Activated naive CD8-positive, alpha-beta T cell treated with anti-CD3 and anti-CD28 coated beads, Interleukin-2, amount 10 ng/mL, durations not matched to agents 7 days and 5 days (primary cell): ENCODE measurements at regions not wholly inside any gene's neighbourhood (a gene's known extent, or its start where the extent isn't known, plus 50 kb on each side); places are given as distances from the start of the nearest gene placed in this dataset.
"Not testable (repeated sequence)": the region's sequence is repeated elsewhere in the genome, so short reads cannot be mapped to it uniquely, and the experiment has no call there.

Source experiments
- ATAC-seq: fragments of 150-1000 bp; cut with Tn5 transposase; one replicate; pipeline ENCODE4 v1.10.0; 2021; ENCODE audit warnings: low read depth, moderate library complexity
- POLR2A ChIA-PET: fragments of 350-600 bp; sonication (Branson Sonifier 250); formaldehyde crosslinking; loops from one replicate; lab custom pipeline; 2021; ENCODE audit warnings: antibody characterized with exemption; lab: Charles Lee
- DNase-seq: peaks from one replicate; pipeline ENCODE4 v3.0.0; 2021
- H3K27ac Mint-ChIP-seq: one replicate; pipeline ENCODE4 v1.8.0; 2022; ENCODE audit warnings: mild to moderate bottlenecking, mixed read lengths
- H3K27me3 Mint-ChIP-seq: one replicate; pipeline ENCODE4 v1.8.0; 2022; ENCODE audit warnings: mild to moderate bottlenecking, moderate library complexity, mixed read lengths
- H3K36me3 Mint-ChIP-seq: one replicate; pipeline ENCODE4 v1.8.0; 2021; ENCODE audit warnings: mild to moderate bottlenecking, mixed read lengths
- H3K4me1 Mint-ChIP-seq: one replicate; pipeline ENCODE4 v1.8.0; 2021; ENCODE audit warnings: mixed read lengths
- H3K4me3 Mint-ChIP-seq: one replicate; pipeline ENCODE4 v1.8.0; 2022; ENCODE audit warnings: mild to moderate bottlenecking, moderate library complexity, mixed read lengths
- H3K9me3 Mint-ChIP-seq: one replicate; pipeline ENCODE4 v1.8.0; 2021; ENCODE audit warnings: mixed read lengths

DNA sequence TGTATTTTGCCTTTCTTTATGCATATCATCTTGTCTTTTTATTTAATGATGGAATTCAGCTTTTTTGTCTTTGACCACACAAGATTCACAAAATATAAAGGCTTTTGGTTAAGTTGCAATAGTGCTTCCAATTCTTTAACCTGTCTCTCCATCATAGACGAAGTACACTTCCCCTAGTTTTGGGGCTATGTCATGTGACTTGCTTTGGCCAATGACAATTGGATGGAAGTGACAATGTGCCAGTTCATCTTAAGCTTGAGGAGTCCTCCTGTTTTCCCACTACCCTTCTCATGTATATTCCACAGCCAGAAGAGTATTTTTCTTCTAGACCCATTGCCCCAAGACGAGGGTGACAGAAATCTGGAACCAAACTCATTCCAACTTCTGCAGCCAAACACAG lies 419.6 kb upstream of the BRINP3 start:
- Mint-ChIP-seq H3K4me1 (no peaks in the 10 kb centered on the region), H3K36me3 (no peaks in the 10 kb centered on the region), H3K27ac (no peak overlapping the region), H3K27me3 (no peaks in the 10 kb centered on the region), H3K9me3 (peaks cover 5% of the 10 kb centered on the region), H3K4me3 (no peak overlapping the region)
- no peak for DNase-seq
- no peak for ATAC-seq
- POLR2A ChIA-PET: no interaction called here

DNA sequence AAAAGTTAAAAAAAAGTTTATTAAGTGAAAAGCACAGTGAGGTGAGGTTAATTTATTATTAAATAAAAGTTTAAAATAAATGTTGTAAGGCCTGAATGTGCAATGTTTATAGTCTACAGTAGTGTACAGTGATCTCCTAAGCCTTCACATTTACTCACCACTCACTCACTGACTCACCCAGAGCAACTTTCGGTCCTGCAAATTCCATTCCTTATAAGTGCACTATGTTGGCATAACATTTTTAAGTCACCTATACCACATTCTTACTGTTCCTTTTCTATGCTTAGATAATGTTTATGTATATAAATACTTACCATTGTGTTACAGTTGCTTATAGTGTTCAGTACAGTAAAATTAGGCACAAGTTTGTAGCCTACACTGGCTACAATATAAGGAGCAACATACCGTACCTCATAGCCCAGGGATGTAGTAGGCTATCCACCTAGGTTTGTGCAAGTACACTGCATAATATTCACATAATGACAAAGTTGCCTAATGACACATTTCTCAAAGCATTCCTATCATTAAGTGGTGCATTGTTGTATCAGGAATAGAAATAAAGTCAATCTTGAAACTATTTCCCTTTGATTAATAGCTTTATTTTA lies 426.5 kb upstream of the BRINP3 start:
- H3K36me3 Mint-ChIP-seq: no peaks in the 10 kb centered on the region
- ATAC-seq (no peak), DNase-seq (no peak)
- POLR2A ChIA-PET: no interaction called here
- no peak overlapping the region for H3K4me3 Mint-ChIP-seq
- no peak overlapping the region for H3K27ac Mint-ChIP-seq
- H3K9me3 Mint-ChIP-seq: peaks cover 2% of the 10 kb centered on the region
- no peaks in the 10 kb centered on the region for H3K4me1 Mint-ChIP-seq
- H3K27me3 Mint-ChIP-seq: no peaks in the 10 kb centered on the region

DNA sequence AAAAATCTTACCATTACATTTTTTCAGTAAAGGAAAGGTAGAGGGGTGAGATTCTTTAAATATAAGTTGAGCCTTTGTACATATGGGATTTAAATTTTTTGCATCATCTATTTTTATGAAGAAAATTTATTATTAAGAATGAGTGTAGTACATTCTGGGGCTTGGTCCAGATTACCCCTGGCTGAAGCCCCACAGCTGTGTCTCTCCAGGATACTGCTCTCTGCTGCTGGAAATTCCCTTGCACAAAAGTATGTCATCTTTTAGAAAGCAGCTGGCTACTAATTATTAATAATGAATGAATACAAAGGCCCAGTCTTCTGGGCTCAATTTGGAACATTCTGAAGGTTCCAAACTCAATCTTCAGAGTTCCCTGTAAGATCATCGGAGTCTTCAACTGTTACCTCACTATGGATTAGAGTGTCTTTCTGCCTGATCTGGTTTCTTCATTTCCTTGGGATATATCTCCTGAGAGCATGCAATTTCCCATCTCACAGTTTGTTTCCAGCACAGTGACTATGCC lies 428.6 kb upstream of the BRINP3 start:
- Mint-ChIP-seq H3K4me1 (no peaks in the 10 kb centered on the region), H3K9me3 (peaks cover 2% of the 10 kb centered on the region), H3K4me3 (no peak overlapping the region), H3K27me3 (no peaks in the 10 kb centered on the region), H3K36me3 (no peaks in the 10 kb centered on the region), H3K27ac (no peak overlapping the region)
- POLR2A ChIA-PET: no interaction called here
- ATAC-seq (no peak), DNase-seq (no peak)

DNA sequence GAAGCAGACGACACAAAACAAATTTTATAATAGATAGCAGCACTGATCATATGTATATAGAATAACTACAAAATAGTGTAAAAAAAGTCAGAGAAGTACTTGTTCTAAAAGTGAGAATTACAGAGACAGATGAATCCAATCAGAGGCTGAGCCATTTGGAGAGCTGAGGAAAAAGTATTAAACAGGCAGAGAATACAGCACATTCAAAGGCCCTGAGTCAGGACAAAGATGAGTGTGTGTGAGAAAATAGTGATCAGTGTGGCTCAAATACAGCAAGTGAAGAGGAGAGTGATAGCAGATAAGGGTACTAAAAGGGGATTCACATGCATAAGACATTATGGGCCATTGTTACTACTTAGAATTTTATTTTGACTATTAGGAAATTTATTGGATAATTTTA lies 430.6 kb upstream of the BRINP3 start:
- no peak overlapping the region for H3K27ac Mint-ChIP-seq
- H3K9me3 Mint-ChIP-seq: peaks cover 3% of the 10 kb centered on the region
- no peaks in the 10 kb centered on the region for H3K27me3 Mint-ChIP-seq
- H3K4me1 Mint-ChIP-seq: no peaks in the 10 kb centered on the region
- H3K36me3 Mint-ChIP-seq: no peaks in the 10 kb centered on the region
- no peak for ATAC-seq
- POLR2A ChIA-PET: no interaction called here
- H3K4me3 Mint-ChIP-seq: no peak overlapping the region
- DNase-seq: no peak

DNA sequence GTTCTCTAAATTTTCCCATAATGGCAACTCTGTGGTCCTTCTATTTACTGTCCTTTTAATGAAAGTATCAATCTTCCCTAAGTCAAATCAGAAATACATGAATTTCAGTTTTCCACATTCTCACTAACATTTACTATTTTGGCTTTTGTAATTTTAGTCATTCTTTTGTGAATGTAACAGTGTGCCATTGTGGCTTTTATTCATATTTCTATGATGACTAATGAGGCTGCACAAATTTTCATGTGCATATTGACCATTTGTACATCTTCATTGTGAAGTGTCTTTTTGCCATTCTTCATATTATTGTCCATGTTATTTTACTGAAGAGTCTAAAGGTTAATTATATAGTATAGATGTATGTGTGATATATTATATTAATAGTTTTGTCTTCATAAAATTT lies 431.0 kb upstream of the BRINP3 start:
- no peaks in the 10 kb centered on the region for H3K27me3 Mint-ChIP-seq
- ATAC-seq (no peak), DNase-seq (no peak)
- H3K4me3 Mint-ChIP-seq: no peak overlapping the region
- peaks cover 3% of the 10 kb centered on the region for H3K9me3 Mint-ChIP-seq
- H3K36me3 Mint-ChIP-seq: no peaks in the 10 kb centered on the region
- H3K4me1 Mint-ChIP-seq: no peaks in the 10 kb centered on the region
- H3K27ac Mint-ChIP-seq: no peak overlapping the region
- POLR2A ChIA-PET: no interaction called here

DNA sequence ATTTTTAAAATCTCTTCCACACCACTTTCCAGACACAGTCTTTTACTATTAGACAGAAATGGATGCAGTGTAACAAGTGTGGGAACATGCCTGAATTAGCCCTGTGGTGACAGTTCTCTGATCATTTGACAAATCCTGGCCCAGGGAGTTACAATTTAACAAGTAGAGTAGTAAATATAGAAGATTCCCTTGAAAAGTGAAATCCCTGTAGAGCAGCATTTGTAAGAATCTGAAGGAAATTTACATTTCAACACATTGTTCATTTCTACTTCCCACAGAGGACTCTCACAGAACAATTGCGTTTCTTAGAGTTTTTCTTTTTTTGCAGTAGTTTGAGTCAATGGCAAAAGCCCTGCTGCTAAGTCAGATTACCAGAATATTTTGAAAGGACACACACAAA lies 458.3 kb upstream of the BRINP3 start:
- DNase-seq: no peak
- H3K4me1 Mint-ChIP-seq: no peaks in the 10 kb centered on the region
- peaks cover 3% of the 10 kb centered on the region for H3K9me3 Mint-ChIP-seq
- no peak for ATAC-seq
- H3K27me3 Mint-ChIP-seq: no peaks in the 10 kb centered on the region
- no peak overlapping the region for H3K27ac Mint-ChIP-seq
- POLR2A ChIA-PET: no interaction called here
- no peak overlapping the region for H3K4me3 Mint-ChIP-seq
- H3K36me3 Mint-ChIP-seq: no peaks in the 10 kb centered on the region

DNA sequence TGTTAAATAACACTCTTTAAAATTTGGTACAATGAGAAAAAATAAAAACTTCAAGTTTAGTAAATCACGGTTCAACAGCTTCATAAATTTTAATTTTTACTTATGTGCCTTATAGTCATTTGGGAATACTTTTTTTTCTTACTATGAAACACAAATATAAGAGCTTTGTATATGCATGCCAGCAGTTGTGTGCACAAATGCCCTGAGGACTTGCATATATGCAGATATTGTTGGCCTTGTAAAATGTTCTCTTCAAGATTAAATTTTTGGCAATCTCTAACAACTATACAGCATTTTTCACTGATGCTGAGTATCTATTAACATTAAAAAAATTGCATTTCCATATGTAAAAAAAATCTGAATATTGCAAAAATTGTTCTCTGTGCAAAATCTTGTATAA lies 458.7 kb upstream of the BRINP3 start:
- Mint-ChIP-seq H3K27ac (no peak overlapping the region), H3K9me3 (peaks cover 3% of the 10 kb centered on the region), H3K27me3 (no peaks in the 10 kb centered on the region), H3K4me1 (no peaks in the 10 kb centered on the region), H3K4me3 (no peak overlapping the region), H3K36me3 (no peaks in the 10 kb centered on the region)
- DNase-seq (no peak), ATAC-seq (no peak)
- POLR2A ChIA-PET: no interaction called here

DNA sequence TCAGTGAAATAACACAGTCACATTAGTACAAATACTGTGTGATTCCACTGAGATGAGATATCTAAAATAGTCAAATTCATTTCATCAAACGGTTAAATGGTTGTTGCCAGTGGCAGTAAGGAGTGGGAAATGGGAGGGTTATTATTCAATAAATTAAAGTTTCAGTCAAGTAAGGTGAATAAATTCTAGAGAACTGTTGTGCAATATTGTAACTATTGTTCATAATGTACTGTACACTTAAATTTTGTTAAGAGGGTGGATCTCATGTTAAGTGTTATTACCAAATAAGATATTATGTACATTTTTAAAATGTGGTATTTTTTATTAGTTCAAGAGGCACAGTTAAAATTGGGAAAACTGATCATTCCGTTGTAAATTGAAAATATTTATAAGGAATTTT lies 463.3 kb upstream of the BRINP3 start:
- POLR2A ChIA-PET: no interaction called here
- Mint-ChIP-seq H3K4me1 (no peaks in the 10 kb centered on the region), H3K4me3 (no peak overlapping the region), H3K27ac (no peak overlapping the region), H3K27me3 (no peaks in the 10 kb centered on the region), H3K36me3 (no peaks in the 10 kb centered on the region), H3K9me3 (peaks cover 3% of the 10 kb centered on the region)
- DNase-seq: no peak
- no peak for ATAC-seq

DNA sequence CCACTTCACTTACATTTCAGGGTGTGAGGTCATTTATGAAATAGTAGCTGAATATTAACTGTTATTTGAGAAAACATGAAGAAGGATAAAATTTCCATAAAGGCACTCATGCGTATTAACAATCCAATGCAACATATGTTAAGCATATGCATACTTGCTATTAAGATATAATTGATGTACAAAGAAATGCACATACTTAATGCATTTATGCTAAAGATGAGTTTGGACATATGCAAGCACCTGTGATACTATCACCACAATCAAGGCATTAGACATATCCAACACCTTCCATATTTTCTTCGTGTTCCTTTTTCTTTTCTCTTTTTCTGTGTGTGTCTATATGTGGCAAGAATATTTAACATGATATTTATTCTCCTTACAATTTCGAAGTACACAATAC lies 464.8 kb upstream of the BRINP3 start:
- no peak overlapping the region for H3K4me3 Mint-ChIP-seq
- H3K36me3 Mint-ChIP-seq: no peaks in the 10 kb centered on the region

DNA sequence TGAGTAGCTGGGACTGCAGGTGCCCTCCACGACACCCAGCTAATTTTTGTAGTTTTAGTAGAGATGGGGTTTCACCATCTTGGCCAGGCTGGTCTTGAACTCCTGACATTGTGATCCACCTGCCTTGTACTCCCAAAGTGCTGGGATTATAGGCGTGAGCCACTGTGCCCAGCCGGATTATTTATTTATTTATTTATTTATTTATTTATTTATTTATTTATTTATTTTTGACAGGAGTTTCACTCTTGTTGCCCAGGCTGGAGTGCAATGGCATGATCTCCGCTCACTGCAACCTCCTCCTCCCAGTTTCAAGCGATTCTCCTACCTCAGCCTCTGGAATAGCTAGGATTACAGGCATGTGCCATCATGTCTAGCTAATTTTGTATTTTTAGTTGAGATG lies 466.1 kb upstream of the BRINP3 start:
- H3K27me3 Mint-ChIP-seq, H3K4me3 Mint-ChIP-seq, POLR2A ChIA-PET, H3K36me3 Mint-ChIP-seq, H3K27ac Mint-ChIP-seq, DNase-seq, H3K4me1 Mint-ChIP-seq, ATAC-seq, H3K9me3 Mint-ChIP-seq: not testable (repeated sequence)

More for the DNA sequence above, 464.8 kb upstream of the BRINP3 start:
- Mint-ChIP-seq H3K27ac (no peak overlapping the region), H3K27me3 (no peaks in the 10 kb centered on the region), H3K4me1 (no peaks in the 10 kb centered on the region), H3K9me3 (peaks cover 3% of the 10 kb centered on the region)
- DNase-seq (no peak), ATAC-seq (no peak)
- POLR2A ChIA-PET: no interaction called here

DNA sequence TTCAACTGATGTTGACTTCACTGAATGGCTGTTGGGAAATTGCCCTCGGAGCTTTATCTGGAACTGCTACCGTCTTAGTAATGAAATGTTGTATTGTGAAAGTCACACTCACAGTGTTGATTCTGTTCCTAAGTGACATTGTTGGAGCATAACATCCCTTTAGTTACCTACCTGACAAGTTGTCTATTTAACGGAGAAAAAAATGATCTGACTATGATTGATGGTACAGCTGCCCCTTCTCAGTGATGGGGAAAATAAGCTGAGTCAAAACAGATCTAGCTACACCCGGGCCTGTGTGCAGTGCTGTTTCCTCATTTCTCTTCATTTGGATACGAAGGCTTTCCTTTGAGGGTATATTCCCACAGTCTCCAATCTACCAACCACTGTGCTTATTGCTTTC lies 472.3 kb upstream of the BRINP3 start:
- ATAC-seq (no peak), DNase-seq (no peak)
- H3K9me3 Mint-ChIP-seq: no peaks in the 10 kb centered on the region
- H3K36me3 Mint-ChIP-seq: no peaks in the 10 kb centered on the region
- H3K27me3 Mint-ChIP-seq: no peaks in the 10 kb centered on the region
- H3K27ac Mint-ChIP-seq: no peak overlapping the region
- no peak overlapping the region for H3K4me3 Mint-ChIP-seq
- H3K4me1 Mint-ChIP-seq: no peaks in the 10 kb centered on the region
- POLR2A ChIA-PET: no interaction called here

DNA sequence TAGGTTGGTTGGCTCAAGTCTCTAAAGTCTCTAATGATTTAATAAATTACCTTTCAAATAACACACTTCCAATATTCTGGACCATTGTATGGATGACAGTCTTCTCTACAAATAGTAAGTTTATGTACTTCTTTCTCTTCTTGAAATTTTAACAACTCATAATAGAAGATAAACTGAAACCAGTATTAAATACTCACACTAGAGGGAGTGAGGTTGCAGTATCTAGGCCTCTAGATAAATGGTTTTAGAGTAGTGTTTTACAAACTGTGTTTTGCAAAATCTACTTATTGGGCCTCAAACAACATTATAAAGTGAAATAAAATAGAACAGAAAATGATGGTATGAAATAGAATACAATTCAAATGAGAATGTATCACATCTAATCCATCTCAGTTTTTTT lies 479.9 kb upstream of the BRINP3 start:
- POLR2A ChIA-PET: no interaction called here
- H3K36me3 Mint-ChIP-seq: no peaks in the 10 kb centered on the region
- no peaks in the 10 kb centered on the region for H3K9me3 Mint-ChIP-seq
- no peaks in the 10 kb centered on the region for H3K27me3 Mint-ChIP-seq
- no peak overlapping the region for H3K4me3 Mint-ChIP-seq
- H3K27ac Mint-ChIP-seq: no peak overlapping the region
- no peaks in the 10 kb centered on the region for H3K4me1 Mint-ChIP-seq
- DNase-seq: no peak
- no peak for ATAC-seq

DNA sequence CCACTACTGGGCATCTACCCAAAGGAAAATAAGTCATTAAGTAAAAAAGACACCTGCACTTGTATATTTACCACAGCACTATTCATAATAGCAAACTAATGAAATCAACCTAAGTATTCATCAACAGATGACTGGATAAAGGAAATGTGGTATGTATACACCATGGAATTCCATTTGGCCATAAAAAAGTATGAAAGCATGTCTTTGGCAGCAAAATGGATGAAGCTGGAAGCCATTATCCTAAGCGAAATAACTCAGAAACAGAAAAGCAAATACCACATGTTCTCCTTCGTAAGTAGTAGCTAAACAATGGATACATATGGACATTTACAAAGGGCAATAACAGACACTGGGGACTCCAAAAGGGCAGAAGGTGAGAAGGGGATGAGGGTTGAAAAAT lies 485.7 kb upstream of the BRINP3 start:
- H3K36me3 Mint-ChIP-seq: no peaks in the 10 kb centered on the region
- H3K9me3 Mint-ChIP-seq: no peaks in the 10 kb centered on the region
- POLR2A ChIA-PET: no interaction called here
- no peaks in the 10 kb centered on the region for H3K4me1 Mint-ChIP-seq
- ATAC-seq (no peak), DNase-seq (no peak)
- no peak overlapping the region for H3K4me3 Mint-ChIP-seq
- no peak overlapping the region for H3K27ac Mint-ChIP-seq
- H3K27me3 Mint-ChIP-seq: no peaks in the 10 kb centered on the region

DNA sequence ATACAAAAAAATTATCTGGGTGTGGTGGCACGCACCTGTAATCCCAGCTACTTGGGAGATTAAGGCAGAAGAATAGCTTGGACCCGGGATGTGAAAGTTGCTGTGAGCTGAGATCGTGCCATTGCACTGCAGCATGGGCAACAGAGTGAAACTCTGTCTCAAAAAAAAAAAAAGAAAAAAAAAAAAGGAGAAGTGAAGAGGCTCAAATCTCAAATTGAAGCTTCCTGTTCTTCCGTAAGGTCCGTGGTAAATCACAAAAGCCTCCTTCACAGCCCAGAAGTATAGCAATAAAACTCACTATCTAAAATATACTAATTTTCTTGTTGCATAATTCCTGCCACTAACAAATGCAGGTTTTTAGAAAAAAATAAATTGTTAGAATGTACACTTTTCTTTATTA lies 498.2 kb upstream of the BRINP3 start:
- no peak for ATAC-seq
- Mint-ChIP-seq H3K27ac (no peak overlapping the region), H3K9me3 (no peaks in the 10 kb centered on the region), H3K36me3 (no peaks in the 10 kb centered on the region), H3K4me1 (no peaks in the 10 kb centered on the region), H3K4me3 (no peak overlapping the region), H3K27me3 (no peaks in the 10 kb centered on the region)
- no peak for DNase-seq
- POLR2A ChIA-PET: no interaction called here

DNA sequence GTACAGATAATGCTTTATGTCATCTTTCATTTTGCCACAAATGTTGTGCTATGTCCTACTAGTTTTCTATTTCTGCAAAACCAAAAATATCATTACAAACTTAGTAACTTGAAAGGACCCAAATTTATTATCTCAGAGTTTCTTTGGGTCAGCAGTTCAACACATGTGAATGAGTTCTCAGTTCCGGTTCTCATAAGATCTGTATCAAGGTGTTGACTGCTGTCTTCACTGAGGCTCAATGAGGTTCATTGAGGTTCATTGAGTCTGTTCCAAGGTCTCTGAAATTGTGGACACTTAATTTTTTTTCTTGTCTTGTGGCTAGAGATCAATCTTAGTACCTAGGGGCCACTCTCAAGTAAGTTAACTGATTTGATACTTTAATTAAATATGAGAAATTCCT lies 525.1 kb upstream of the BRINP3 start:
- Mint-ChIP-seq H3K4me1 (no peaks in the 10 kb centered on the region), H3K27me3 (no peaks in the 10 kb centered on the region), H3K27ac (no peak overlapping the region), H3K9me3 (peaks cover 10% of the 10 kb centered on the region), H3K4me3 (no peak overlapping the region), H3K36me3 (no peaks in the 10 kb centered on the region)
- POLR2A ChIA-PET: no interaction called here
- DNase-seq (no peak), ATAC-seq (no peak)
